ENCODE measurements at regions not wholly inside any gene's neighbourhood (a gene's known extent, or its start where the extent isn't known, plus 50 kb on each side); places are given as distances from the start of the nearest gene placed in this dataset.

DNA sequence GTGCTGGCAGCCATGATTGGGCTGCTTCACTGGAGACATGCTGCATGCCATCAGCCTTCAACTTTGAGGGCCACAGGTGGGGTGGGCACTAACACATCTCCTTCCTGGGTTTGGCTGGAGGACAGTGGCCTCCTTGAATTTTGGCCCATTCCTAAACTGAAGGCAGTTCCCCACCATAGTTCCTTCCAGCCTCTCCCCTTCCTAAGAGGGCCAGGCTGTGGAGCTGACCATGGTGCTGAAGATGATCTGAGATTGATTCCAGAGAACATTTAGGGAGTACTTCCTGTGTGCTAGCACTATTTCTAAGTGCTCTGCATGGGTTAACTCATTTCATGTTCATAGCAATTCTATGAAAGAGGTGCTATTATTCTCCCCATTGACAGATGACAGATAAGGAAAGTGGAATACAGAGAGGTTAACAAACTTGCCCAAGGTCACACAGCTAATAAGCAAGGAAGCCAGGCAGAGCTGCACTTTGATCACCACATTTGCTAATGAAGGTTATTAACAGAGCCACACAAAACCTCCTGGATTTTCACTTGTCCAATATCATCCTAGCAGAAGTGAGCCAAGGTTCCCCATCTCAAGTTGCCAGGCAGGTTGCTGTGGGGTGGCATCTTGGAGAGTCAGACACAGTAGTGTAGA lies 175.3 kb downstream of the ZIC5 start:
- no peak for TF ChIP-seq ESRRA (CRISPR knock-in tag; IDR thresholded peaks at IDR 0.05; ENCODE audit: low read depth)
- TF ChIP-seq ATF2 (CRISPR knock-in tag; IDR thresholded peaks at IDR 0.05) = no peak
- TF ChIP-seq MAFK (conservative IDR thresholded peaks at IDR 0.05 in 1 of 2, IDR thresholded peaks at IDR 0.05 in 1 of 2; ENCODE audit: low read length in 2 of 2) = no peak
